MM.1S (cell line): ENCODE measurements at regions not wholly inside any gene's neighbourhood (a gene's known extent, or its start where the extent isn't known, plus 50 kb on each side); places are given as distances from the start of the nearest gene placed in this dataset.

Experiments used
- DNase-seq: peaks from one replicate; pipeline ENCODE4 v3.0.0-alpha.2; 2015
- H2AFZ ChIP-seq: fragments of 300-600 bp; sonication (generic); 2 replicates; pipeline ENCODE4 v1.6.0; 2016; ENCODE audit warnings: antibody characterized with exemption, low read length
- H3F3A ChIP-seq: fragments of 300-600 bp; sonication (generic); 2 replicates; pipeline ENCODE4 v1.6.1; 2016; ENCODE audit warnings: mild to moderate bottlenecking, antibody characterized with exemption, low read length, moderate library complexity, mixed read lengths; ENCODE audit not compliant: insufficient read depth
- H3K27ac ChIP-seq: fragments of 300-600 bp; sonication (generic); 2 replicates; pipeline ENCODE4 v1.5.1; 2016; ENCODE audit warnings: mild to moderate bottlenecking, low read length
- H3K27me3 ChIP-seq: fragments of 300-600 bp; sonication (generic); replicated peaks from 2 replicates; pipeline ENCODE4 v1.6.0; 2016; ENCODE audit warnings: low read length; ENCODE audit not compliant: insufficient read depth
- H3K36me3 ChIP-seq: fragments of 300-600 bp; sonication (generic); replicated peaks from 2 replicates; pipeline ENCODE4 v1.6.1; 2016; ENCODE audit warnings: mild to moderate bottlenecking, low read length, mixed read lengths; ENCODE audit not compliant: insufficient read depth
- H3K4me1 ChIP-seq: fragments of 300-600 bp; sonication (generic); 2 replicates; pipeline ENCODE4 v1.6.1; 2016; ENCODE audit warnings: low read length, mixed read lengths
- H3K4me2 ChIP-seq: fragments of 300-600 bp; sonication (generic); 2 replicates; pipeline ENCODE4 v1.6.0; 2016; ENCODE audit warnings: low read depth, low read length
- H3K4me3 ChIP-seq: fragments of 300-600 bp; sonication (generic); 2 replicates; pipeline ENCODE4 v1.5.1; 2016; ENCODE audit warnings: low read length, mixed read lengths
- H3K79me2 ChIP-seq: fragments of 300-600 bp; sonication (generic); 2 replicates; pipeline ENCODE4 v1.6.1; 2016; ENCODE audit warnings: mixed run types, low read length, mixed read lengths
- H3K9ac ChIP-seq: fragments of 300-600 bp; sonication (generic); 2 replicates; pipeline ENCODE4 v1.6.1; 2016; ENCODE audit warnings: low read length, mixed read lengths
- H3K9me2 ChIP-seq: fragments of 300-600 bp; sonication (generic); replicated peaks from 2 replicates; pipeline ENCODE4 v1.6.1; 2016; ENCODE audit warnings: mild to moderate bottlenecking, low read length, mixed read lengths; ENCODE audit not compliant: insufficient read depth
- H3K9me3 ChIP-seq: fragments of 300-600 bp; sonication (generic); replicated peaks from 2 replicates; pipeline ENCODE4 v1.6.1; 2016; ENCODE audit warnings: mild to moderate bottlenecking, low read length, mixed read lengths; ENCODE audit not compliant: insufficient read depth
- H4K20me1 ChIP-seq: fragments of 300-600 bp; sonication (generic); 2 replicates; pipeline ENCODE4 v1.6.1; 2016; ENCODE audit warnings: mild to moderate bottlenecking, low read length, moderate library complexity, mixed read lengths; ENCODE audit not compliant: insufficient read depth
- CTCF ChIP-seq: fragments of 300-600 bp; sonication (generic); IDR thresholded peaks from 2 replicates; pipeline ENCODE4 v1.5.1; 2016; ENCODE audit warnings: antibody characterized with exemption, low read length, mixed read lengths
- EZH2 ChIP-seq: fragments of 300-600 bp; sonication (generic); optimal IDR thresholded peaks from 2 replicates; pipeline ENCODE3; 2017; ENCODE audit warnings: low read depth, mild to moderate bottlenecking, antibody characterized with exemption, low read length, mixed read lengths
- EZH2phosphoT487 ChIP-seq: fragments of 300-600 bp; sonication (generic); IDR thresholded peaks from 2 replicates; pipeline ENCODE4 v1.6.1; 2018; ENCODE audit warnings: antibody characterized with exemption, low read length

DNA sequence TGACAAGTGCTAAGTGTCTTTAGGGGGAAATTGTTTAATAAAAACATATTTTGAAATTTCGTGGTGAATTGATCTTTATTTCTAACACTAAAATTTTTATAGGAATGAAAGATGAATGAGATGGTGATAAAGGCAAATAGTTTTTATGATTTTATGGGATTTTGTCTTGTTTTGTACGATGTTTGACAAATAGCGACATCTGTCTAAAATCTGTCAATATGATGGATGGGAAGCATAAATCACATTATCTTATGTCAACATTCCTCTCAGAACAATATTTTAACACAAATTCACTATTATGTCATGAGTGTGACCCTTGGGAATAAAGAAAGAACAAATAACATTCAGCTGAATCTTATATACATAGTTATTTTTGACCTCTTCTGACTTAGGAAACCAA lies 852.0 kb upstream of the CDH6 start:
- Histone ChIP-seq H3K4me2 (no peak overlapping the region), H3K4me1 (no peaks in the 10 kb centered on the region), H4K20me1 (no peaks in the 10 kb centered on the region), H3K4me3 (no peak overlapping the region), H3K9me3 (no peaks in the 10 kb centered on the region), H2AFZ (no peak overlapping the region), H3K79me2 (no peaks in the 10 kb centered on the region), H3K27me3 (no peaks in the 10 kb centered on the region), H3F3A (no peaks in the 10 kb centered on the region), H3K9ac (no peak overlapping the region), H3K9me2 (no peaks in the 10 kb centered on the region), H3K36me3 (no peaks in the 10 kb centered on the region), H3K27ac (no peak overlapping the region)
- TF ChIP-seq EZH2phosphoT487: no peak
- TF ChIP-seq EZH2: no peak
- TF ChIP-seq CTCF: no peak
- DNase-seq: no peak

DNA sequence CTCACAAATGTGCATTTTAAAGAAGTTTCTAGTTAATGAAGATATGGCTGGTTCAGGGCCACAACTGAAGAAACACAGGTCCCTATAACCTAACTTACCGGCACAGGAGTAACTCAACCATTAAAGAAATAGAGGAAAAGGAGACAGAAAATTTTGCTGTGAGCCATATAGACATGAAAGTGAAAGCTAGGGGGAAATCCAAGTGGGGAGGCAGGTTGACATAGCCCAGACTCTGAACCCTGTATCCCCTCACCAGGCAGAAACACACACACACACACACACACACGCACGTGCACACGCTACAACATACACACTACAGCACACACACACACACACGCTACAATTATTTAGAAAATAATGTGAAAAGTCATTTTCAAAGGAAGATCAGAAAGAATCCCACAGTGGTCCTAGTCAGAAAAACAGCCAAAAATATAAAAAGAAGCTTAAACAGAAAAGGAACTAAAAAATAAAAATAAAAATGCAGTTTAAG lies 856.4 kb upstream of the CDH6 start:
- Histone ChIP-seq H3K9ac (no peak overlapping the region), H2AFZ (no peak overlapping the region), H3K9me2 (no peaks in the 10 kb centered on the region), H3K79me2 (no peaks in the 10 kb centered on the region), H3K4me1 (no peaks in the 10 kb centered on the region), H3K4me2 (no peak overlapping the region), H3K4me3 (no peak overlapping the region), H3K27ac (no peak overlapping the region), H3K9me3 (no peaks in the 10 kb centered on the region), H3K36me3 (no peaks in the 10 kb centered on the region), H3K27me3 (no peaks in the 10 kb centered on the region), H3F3A (no peaks in the 10 kb centered on the region), H4K20me1 (no peaks in the 10 kb centered on the region)
- peak; percentile 11 for DNase-seq
- TF ChIP-seq CTCF: no peak
- no peak for TF ChIP-seq EZH2phosphoT487
- no peak for TF ChIP-seq EZH2

DNA sequence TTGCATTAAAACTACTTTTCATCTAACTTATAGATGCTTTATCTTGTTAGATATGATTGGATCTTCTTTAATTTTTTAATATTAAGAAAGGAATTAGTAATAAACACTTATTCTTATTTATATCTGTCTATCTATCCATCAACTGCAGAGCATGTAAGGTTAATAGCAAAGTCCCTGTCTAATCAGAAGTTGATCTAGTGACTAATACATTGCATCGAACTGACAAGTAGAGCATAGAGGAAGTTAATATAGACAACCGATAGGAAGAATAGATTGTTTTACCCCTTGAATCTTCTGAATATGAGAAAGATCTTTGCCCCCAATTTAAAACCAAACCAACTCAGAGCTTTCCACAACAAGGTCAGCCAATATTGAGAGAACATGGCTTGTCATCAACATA lies 862.0 kb upstream of the CDH6 start:
- Histone ChIP-seq H3K36me3 (no peaks in the 10 kb centered on the region), H3K27me3 (no peaks in the 10 kb centered on the region), H2AFZ (no peak overlapping the region), H4K20me1 (no peaks in the 10 kb centered on the region), H3K9me3 (no peaks in the 10 kb centered on the region), H3K27ac (no peak overlapping the region), H3K79me2 (no peaks in the 10 kb centered on the region), H3K4me1 (no peaks in the 10 kb centered on the region), H3K4me3 (no peak overlapping the region), H3K9me2 (no peaks in the 10 kb centered on the region), H3K4me2 (no peak overlapping the region), H3K9ac (no peak overlapping the region), H3F3A (no peaks in the 10 kb centered on the region)
- TF ChIP-seq CTCF: no peak
- TF ChIP-seq EZH2: no peak
- no peak for TF ChIP-seq EZH2phosphoT487
- no peak for DNase-seq
